Nephron progenitor cell (in vitro differentiated cells): ENCODE measurements at regions not wholly inside any gene's neighbourhood (a gene's known extent, or its start where the extent isn't known, plus 50 kb on each side); places are given as distances from the start of the nearest gene placed in this dataset.

ENCODE experiments used
- DNase-seq: peaks from one replicate; pipeline ENCODE4 v3.0.0; 2021
- H3K27ac Mint-ChIP-seq: 2 replicates; pipeline ENCODE4 v1.8.0; 2021; ENCODE audit warnings: mild to moderate bottlenecking, moderate library complexity, mixed read lengths
- H3K27me3 Mint-ChIP-seq: 2 replicates; pipeline ENCODE4 v1.8.0; 2021; ENCODE audit warnings: mild to moderate bottlenecking, low read depth, mixed read lengths; ENCODE audit not compliant: poor library complexity
- H3K36me3 Mint-ChIP-seq: 2 replicates; pipeline ENCODE4 v1.8.0; 2021; ENCODE audit warnings: low read depth, mixed read lengths
- H3K4me1 Mint-ChIP-seq: 2 replicates; pipeline ENCODE4 v1.8.0; 2021; ENCODE audit warnings: mixed read lengths
- H3K4me3 Mint-ChIP-seq: 2 replicates; pipeline ENCODE4 v1.8.0; 2021; ENCODE audit warnings: mild to moderate bottlenecking, moderate library complexity, mixed read lengths
- H3K9me3 Mint-ChIP-seq: 2 replicates; pipeline ENCODE4 v1.8.0; 2021; ENCODE audit warnings: mild to moderate bottlenecking, moderate library complexity, mixed read lengths
- CTCF ChIP-seq: fragments of 200-600 bp; sonication (generic); IDR thresholded peaks from 2 replicates; pipeline ENCODE4 v1.5.0; 2021; ENCODE audit warnings: antibody characterized with exemption

GRCh38 chr5:167642779-167643517, 648.5 kb upstream of the WWC1 start:
- no peak for TF ChIP-seq CTCF
- DNase-seq: no peak
- Mint-ChIP-seq H3K27me3 (peaks cover 3% of the 10 kb centered on the region), H3K4me1 (peaks cover 27% of the 10 kb centered on the region), H3K4me3 (no peak overlapping the region), H3K36me3 (no peaks in the 10 kb centered on the region), H3K27ac (no peak overlapping the region), H3K9me3 (no peaks in the 10 kb centered on the region)

GRCh38 chr5:167643631-167644280, 647.7 kb upstream of the WWC1 start:
- H3K4me1 Mint-ChIP-seq: peaks cover 32% of the 10 kb centered on the region
- H3K9me3 Mint-ChIP-seq: no peaks in the 10 kb centered on the region
- no peak for TF ChIP-seq CTCF
- H3K36me3 Mint-ChIP-seq: no peaks in the 10 kb centered on the region
- H3K27ac Mint-ChIP-seq: no peak overlapping the region
- DNase-seq: no peak
- no peak overlapping the region for H3K4me3 Mint-ChIP-seq
- peaks cover 3% of the 10 kb centered on the region for H3K27me3 Mint-ChIP-seq

- Mint-ChIP-seq H3K36me3 (no peaks in the 10 kb centered on the region), H3K27me3 (peaks cover 3% of the 10 kb centered on the region), H3K4me3 (no peak overlapping the region), H3K27ac (no peak overlapping the region), H3K9me3 (no peaks in the 10 kb centered on the region), H3K4me1 (peaks cover 37% of the 10 kb centered on the region)
- no peak for DNase-seq
- TF ChIP-seq CTCF: no peak
These were observed 646.8 kb upstream of the WWC1 start for GRCh38 chr5:167644619-167645018.

- no peak for DNase-seq
- Mint-ChIP-seq H3K27me3 (no peaks in the 10 kb centered on the region), H3K36me3 (no peaks in the 10 kb centered on the region), H3K9me3 (no peaks in the 10 kb centered on the region), H3K27ac (no peak overlapping the region), H3K4me1 (peaks cover 14% of the 10 kb centered on the region), H3K4me3 (no peak overlapping the region)
- TF ChIP-seq CTCF: no peak
These were observed 642.0 kb upstream of the WWC1 start for GRCh38 chr5:167649471-167649870.

- H3K36me3 Mint-ChIP-seq: no peaks in the 10 kb centered on the region
- H3K4me3 Mint-ChIP-seq: no peak overlapping the region
- H3K9me3 Mint-ChIP-seq: no peaks in the 10 kb centered on the region
- H3K4me1 Mint-ChIP-seq: peaks cover 13% of the 10 kb centered on the region
- no peaks in the 10 kb centered on the region for H3K27me3 Mint-ChIP-seq
- DNase-seq: no peak
- TF ChIP-seq CTCF: no peak
- H3K27ac Mint-ChIP-seq: no peak overlapping the region
These were observed 638.8 kb upstream of the WWC1 start for GRCh38 chr5:167652690-167653089.

- H3K4me1 Mint-ChIP-seq: peaks cover 6% of the 10 kb centered on the region
- H3K27ac Mint-ChIP-seq: no peak overlapping the region
- TF ChIP-seq CTCF: no peak
- H3K9me3 Mint-ChIP-seq: no peaks in the 10 kb centered on the region
- H3K36me3 Mint-ChIP-seq: no peaks in the 10 kb centered on the region
- no peak for DNase-seq
- H3K4me3 Mint-ChIP-seq: no peak overlapping the region
- no peaks in the 10 kb centered on the region for H3K27me3 Mint-ChIP-seq
These were observed 637.8 kb upstream of the WWC1 start for GRCh38 chr5:167653645-167654106.
